HL-60/S4 (cell line): ENCODE measurements at regions not wholly inside any gene's neighbourhood (a gene's known extent, or its start where the extent isn't known, plus 50 kb on each side); places are given as distances from the start of the nearest gene placed in this dataset.
"Not testable (repeated sequence)": the region's sequence is repeated elsewhere in the genome, so short reads cannot be mapped to it uniquely, and the experiment has no call there.

Experiments
- in situ Hi-C: fragments of 300-500 bp; cut with MboI; formaldehyde crosslinking; loops from 2 replicates; pipeline ENCODE4 v1.14.3; 2022; ENCODE audit warnings: low sequenced_read_pairs

DNA sequence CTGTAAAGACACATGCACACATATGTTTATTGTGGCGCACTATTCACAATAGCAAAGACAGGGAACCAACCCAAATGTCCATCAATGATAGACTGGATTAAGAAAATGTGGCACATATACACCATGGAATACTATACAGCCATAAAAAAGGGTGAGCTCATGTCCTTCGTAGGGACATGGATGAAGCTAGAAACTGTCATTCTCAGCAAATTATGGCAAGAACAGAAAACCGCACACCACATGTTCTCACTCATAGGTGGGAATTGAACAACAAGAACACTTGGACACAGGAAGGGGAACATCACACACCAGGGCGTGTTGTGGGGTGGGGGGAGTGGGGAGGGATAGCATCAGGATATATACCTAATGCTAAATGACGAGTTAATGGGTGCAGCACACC lies 304.9 kb upstream of the NRSN1 start:
- in situ Hi-C loops = not testable (repeated sequence)

DNA sequence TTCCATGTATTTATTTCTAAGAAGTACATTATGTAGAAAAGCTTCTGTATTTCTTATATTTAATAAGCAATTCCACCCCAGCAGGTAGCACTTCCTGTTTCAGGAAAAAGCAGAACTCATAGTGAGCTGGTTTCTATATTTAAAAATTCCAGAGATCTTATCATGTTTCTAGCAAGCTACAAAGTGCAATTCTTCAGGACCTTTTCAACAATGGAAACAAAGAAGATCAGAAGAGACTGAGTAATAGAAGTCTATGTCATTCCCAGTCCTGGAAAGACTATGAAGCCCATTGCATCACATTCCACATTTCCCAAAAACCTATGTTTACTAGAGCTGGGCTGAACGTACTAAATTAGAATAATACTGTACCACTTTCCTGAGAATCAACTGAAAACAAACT lies 302.6 kb upstream of the NRSN1 start:
- in situ Hi-C loops = no loop called here

DNA sequence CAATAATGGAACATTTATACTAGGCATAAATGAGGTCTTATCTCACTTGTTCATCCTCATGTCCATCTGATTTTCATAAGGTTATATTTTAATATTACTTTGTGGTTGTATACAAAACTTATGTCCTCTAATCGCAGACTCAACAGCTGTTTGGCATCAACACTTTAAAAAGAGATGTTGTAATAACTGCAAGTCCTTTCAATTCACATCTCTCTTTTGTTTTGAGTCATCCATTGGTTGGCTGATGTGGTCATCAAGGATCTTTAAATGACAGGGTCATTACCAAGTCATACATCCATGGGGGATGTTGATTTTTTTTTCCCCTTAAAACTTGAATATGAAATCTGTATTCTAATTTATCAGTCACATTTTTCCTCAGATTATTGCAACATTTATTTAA lies 299.4 kb upstream of the NRSN1 start:
- in situ Hi-C loops = no loop called here

DNA sequence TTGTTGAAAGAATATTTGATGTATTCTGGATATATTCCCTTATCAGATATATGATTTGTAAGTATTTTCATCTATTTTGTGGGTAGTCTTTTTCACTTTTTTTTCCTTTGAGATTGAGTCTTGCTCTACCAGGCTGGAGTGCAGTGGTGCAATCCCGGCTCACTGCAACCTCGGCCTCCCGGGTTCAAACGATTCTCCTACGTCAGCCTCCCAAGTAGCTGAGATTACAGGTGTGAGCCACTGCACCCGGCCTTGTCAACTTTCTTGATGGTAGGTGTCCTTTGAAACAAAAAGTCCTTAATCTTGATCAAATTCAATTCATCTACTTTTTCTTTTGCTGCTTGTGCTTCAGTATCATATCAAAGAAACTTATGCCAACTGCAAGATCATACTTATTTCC lies 297.2 kb upstream of the NRSN1 start:
- in situ Hi-C loops = no loop called here

- in situ Hi-C loops = no loop called here
Observed at GRCh38 chr6:23841116-23841515, 284.9 kb upstream of the NRSN1 start.

GRCh38 chr6:23842760-23843159 lies 283.3 kb upstream of the NRSN1 start:
- in situ Hi-C loops = no loop called here

DNA sequence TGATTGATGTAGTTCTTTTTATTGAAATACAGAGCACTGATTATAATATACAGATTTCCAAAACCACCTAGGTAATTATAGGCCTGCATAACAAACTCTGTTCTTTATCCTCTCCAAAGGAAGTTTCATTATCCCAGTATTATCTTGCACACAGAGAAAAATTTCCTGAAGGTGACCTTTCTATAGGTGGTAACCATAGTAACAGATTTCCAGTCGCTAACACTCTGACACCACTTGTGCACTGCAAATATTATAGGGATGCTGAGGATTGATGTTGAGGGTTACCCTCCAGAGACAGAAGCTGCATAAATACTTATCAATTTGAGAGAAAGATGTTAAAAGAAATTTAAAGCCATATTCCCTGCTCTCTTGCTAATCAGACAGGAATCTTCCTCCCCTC lies 274.5 kb upstream of the NRSN1 start:
- in situ Hi-C loops = no loop called here

DNA sequence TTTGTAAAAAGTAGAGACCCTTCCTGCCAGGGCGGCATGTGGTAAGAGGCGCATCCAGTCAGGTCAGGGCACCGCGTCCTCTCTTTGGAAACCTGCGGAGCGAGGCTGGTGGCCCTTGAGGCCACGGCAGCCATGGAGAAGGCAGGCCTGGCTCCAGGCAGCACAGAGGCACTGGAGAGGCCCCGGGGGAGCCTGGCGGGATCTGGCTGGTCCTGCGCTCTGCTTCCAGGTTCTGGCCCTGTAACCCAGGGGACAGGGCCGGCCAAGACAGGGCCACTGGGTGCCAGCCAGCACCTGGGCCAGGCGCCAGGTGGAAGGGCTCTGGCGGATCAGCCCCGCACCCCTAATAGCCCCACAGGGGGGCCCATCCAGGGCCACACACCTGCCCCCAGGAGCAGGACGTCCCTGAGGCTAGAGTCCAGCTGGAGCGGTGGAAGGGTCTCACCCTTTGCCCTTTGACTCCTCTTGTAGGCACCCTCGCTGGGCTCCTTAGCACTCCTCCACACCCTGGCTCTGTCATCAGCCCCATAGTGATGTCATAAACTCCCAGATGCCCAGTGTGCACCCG lies 272.4 kb upstream of the NRSN1 start:
- in situ Hi-C loops = not testable (repeated sequence)

GRCh38 chr6:23854154-23854553 lies 271.9 kb upstream of the NRSN1 start:
- in situ Hi-C loops = not testable (repeated sequence)

- in situ Hi-C loops = no loop called here
Observed at GRCh38 chr6:23855497-23856116, 270.4 kb upstream of the NRSN1 start.

GRCh38 chr6:23870496-23870895 lies 255.5 kb upstream of the NRSN1 start:
- in situ Hi-C loops = no loop called here

GRCh38 chr6:23873161-23873560 lies 252.9 kb upstream of the NRSN1 start:
- in situ Hi-C loops = no loop called here

- in situ Hi-C loops = no loop called here
Observed at GRCh38 chr6:23875006-23875405, 251.0 kb upstream of the NRSN1 start.

DNA sequence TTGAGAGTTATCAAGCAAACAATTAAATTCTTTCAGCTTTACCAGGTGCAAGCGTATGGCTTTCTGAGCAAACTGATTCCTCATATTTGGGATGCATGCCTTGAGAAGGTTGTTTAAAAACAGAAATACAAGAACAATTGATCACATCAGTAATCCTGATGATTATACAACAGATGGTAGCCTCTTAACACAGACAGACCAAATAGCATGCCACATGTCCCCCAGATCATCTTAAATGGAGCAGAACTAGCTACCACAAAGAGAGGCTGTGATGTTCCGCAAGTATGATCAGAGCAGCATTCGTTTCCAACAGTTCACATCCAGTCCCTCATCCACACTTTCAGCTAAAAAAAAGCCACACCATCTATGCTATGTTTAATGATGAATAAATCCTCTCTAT lies 246.2 kb upstream of the NRSN1 start:
- in situ Hi-C loops = no loop called here

DNA sequence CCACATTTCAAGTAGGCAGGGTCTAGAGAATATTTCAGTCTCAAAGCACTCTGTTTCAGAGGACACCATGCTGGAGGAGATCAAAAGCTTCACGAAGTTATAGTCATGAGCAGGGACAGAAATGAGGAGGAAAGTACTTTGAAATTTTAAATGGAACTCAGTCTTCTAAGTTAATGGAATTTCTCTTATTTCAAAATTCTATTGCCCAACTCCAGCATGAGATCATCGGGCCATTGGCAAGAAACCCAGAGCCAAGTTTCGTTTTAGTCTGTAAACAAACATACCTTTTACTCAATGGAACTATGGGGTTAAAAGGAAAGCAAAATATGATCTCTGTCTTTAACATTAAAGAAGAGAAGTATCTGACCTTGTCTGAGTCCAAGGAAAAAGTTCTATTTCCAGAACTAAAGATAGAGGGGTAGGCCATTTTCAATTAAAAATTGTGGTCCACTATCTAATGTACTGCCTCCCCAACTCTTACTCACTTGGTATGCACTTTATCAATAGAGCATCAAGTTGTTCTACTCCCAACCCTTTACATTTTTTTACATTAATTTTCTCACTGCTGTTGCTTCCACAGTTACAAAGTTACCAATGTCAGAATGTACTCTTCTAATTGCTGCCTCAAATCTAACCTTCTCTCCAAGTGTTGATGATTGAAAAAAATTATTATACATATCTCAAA lies 235.3 kb upstream of the NRSN1 start:
- in situ Hi-C loops = no loop called here

- in situ Hi-C loops = no loop called here
Observed at GRCh38 chr6:23905133-23905815, 220.7 kb upstream of the NRSN1 start.

- in situ Hi-C loops = no loop called here
Observed at GRCh38 chr6:23910420-23910819, 215.6 kb upstream of the NRSN1 start.

- in situ Hi-C loops = no loop called here
Observed at GRCh38 chr6:23927935-23928334, 198.1 kb upstream of the NRSN1 start.

GRCh38 chr6:23929201-23929600 lies 196.8 kb upstream of the NRSN1 start:
- in situ Hi-C loops = no loop called here

DNA sequence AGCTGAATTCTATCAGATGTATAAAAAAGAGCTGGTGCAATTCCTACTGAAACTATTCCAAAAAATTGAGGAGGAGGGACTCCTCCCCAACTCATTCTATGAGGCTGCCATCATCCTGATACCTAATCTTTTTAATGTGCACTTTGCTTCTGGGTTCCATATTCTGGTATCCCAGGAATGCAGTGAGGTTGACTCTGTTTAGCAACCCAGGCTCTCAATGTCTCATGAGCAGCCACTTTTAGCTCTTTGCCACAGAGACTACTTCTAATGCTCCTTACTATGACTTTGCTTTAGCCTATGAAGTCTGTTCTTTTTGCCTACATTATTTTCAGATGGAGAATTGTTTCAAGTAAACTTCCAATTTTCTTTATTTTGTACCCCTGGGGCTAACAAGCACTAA lies 185.5 kb upstream of the NRSN1 start:
- in situ Hi-C loops = no loop called here

- in situ Hi-C loops = no loop called here
Observed at GRCh38 chr6:23951691-23952090, 174.3 kb upstream of the NRSN1 start.

DNA sequence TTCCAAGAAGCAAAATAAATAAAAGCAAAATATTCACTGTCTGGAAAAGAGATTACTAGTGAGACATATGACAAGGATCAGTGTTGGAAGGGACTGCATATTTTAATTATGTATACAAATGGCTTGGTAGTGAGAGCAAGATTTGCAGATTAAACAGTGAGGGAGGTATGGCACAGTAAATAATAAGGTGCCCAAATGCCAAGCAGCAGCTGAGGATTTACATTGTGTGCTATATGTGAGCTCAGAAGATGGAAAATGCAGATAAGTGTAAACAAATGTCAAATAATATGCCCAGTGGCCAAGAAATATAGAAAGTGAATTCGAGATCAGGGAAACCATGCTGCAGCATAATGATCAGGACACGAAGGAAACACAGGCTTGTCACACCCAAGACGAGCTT lies 173.8 kb upstream of the NRSN1 start:
- in situ Hi-C loops = no loop called here
